Prostate gland (tissue), 2 donors: ENCODE measurements at regions not wholly inside any gene's neighbourhood (a gene's known extent, or its start where the extent isn't known, plus 50 kb on each side); places are given as distances from the start of the nearest gene placed in this dataset.

ENCODE experiments used
- POLR2A ChIP-seq: fragments of 450-650 bp; IDR thresholded peaks from one replicate; pipeline ENCODE4 v1.6.1; 2016; ENCODE audit warnings: antibody characterized with exemption, mild to moderate bottlenecking
- TF ChIP-seq, protein P1 (sequence below), 4 experiments: fragments of 200-600 bp in 2 of 4; fragments of 450-650 bp in 2 of 4; sonication (generic) in 2 of 4; IDR thresholded peaks; 1 replicate in 3 of 4; 2 replicates in 1 of 4; pipeline ENCODE4 v1.5.1; 2016 to 2019; ENCODE audit warnings: antibody characterized with exemption in 4 of 4, mild to moderate bottlenecking in 2 of 4, moderate library complexity in 2 of 4

- TF ChIP-seq, protein P1, sequence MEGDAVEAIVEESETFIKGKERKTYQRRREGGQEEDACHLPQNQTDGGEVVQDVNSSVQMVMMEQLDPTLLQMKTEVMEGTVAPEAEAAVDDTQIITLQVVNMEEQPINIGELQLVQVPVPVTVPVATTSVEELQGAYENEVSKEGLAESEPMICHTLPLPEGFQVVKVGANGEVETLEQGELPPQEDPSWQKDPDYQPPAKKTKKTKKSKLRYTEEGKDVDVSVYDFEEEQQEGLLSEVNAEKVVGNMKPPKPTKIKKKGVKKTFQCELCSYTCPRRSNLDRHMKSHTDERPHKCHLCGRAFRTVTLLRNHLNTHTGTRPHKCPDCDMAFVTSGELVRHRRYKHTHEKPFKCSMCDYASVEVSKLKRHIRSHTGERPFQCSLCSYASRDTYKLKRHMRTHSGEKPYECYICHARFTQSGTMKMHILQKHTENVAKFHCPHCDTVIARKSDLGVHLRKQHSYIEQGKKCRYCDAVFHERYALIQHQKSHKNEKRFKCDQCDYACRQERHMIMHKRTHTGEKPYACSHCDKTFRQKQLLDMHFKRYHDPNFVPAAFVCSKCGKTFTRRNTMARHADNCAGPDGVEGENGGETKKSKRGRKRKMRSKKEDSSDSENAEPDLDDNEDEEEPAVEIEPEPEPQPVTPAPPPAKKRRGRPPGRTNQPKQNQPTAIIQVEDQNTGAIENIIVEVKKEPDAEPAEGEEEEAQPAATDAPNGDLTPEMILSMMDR (IDR thresholded peaks at IDR 0.05) = no peak
- no peak for TF ChIP-seq POLR2A
Observed at GRCh38 chr6:9100869-9101580, 665.7 kb upstream of the SLC35B3 start.
